NCI-H774 (cell line): ENCODE measurements at regions not wholly inside any gene's neighbourhood (a gene's known extent, or its start where the extent isn't known, plus 50 kb on each side); places are given as distances from the start of the nearest gene placed in this dataset.

Source experiments
- DNase-seq: peaks from one replicate; lab custom pipeline; 2025; lab: John Stamatoyannopoulos, UW

DNA sequence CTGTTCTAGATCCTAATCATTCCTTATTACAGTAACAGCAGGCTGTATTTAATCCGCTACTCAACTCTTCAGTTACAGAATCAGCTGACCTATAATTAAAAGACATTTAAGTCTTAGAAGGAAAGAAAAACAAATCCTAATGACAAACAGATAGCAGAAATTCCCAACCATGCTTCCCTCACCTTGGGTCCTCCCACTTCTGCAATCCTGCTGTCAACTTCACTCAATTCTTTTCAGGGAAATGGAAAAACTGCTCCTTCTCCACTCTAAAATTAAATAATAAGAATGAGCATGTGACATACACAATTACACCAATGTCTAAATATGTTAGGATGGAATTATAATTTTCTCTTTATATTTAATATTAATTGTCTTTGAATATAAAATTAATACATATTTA lies 182.6 kb upstream of the LYPLAL1 start:
- no peak for DNase-seq

DNA sequence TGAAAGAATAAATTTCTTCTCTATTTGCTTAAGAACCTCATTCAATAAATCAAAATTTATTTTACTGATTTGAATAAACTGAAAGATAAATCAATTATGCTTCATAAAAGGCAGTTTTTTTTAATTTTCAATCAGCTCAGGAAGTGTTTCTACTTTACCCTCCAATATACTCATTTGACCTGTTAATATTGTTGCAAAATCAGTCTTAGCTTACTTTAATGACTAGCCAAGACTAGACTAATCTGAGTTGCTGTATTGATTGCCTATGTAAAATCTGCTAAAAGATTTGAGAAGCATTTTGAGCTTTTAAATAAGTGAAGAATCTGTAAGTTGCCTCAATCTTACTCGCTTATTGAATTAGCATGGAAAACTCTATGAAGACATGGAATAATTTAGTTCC lies 179.1 kb upstream of the LYPLAL1 start:
- no peak for DNase-seq

DNA sequence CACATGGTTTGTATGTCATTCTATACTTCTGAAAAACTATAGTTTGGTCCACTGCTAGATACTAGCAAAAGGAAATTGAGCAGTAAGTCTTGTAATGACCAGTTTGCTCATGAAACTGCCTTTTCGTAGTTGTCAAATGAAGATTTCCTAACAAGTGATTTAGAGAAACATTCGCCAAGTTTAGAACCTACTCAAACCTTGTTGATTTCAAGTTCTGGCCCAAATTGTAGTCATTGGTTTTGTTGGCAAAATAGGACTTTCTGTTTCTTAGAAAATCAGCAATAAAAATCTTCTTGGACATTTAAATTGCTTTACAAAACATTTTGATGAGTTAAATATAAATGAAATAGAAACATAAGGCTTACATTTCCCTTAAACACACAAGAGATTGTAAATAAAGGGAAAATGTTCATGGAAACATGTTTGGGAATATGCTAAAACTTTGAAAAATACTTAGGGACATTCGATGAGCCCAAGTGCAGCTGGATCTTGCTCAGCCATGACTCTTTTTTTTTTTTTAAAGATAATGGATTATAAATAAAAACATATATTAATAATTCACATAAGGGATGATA lies 178.5 kb upstream of the LYPLAL1 start:
- no peak for DNase-seq

DNA sequence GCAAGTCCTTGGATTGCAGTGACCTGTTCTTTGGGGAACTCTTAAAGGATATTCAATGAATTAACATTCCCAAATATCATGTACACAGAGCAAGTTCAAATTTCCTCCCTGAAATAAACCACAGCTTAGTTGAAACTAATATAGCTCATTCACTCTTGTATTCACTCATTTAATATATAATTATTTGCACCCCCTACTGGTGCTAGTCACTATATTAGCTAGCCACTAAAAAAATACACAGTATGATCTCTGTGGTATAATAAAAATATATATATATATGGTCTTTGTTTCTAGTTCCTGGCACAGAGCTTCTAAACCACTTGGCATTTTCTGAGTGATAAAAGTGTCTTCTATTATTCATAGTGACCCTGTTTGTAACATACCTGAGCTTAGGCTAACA lies 177.3 kb upstream of the LYPLAL1 start:
- DNase-seq = no peak

DNA sequence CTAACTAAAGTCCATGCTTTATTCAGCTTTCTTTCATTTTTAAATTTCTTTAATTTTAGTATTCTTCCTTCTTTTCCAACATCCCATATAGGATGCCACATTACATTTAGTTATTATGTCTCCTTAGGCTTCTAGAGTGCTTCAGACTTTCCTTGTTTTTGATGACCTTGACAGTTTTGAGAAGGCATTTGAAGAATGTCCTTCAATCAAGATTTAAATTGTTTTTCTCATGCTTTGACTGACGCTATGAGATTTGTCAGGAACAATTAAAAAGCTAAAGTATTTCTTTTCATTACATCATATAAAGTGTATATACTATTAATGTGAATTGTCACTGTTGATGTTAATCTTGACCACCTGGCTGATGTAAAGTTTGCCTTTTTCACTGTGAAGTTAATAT lies 173.7 kb upstream of the LYPLAL1 start:
- DNase-seq = no peak

DNA sequence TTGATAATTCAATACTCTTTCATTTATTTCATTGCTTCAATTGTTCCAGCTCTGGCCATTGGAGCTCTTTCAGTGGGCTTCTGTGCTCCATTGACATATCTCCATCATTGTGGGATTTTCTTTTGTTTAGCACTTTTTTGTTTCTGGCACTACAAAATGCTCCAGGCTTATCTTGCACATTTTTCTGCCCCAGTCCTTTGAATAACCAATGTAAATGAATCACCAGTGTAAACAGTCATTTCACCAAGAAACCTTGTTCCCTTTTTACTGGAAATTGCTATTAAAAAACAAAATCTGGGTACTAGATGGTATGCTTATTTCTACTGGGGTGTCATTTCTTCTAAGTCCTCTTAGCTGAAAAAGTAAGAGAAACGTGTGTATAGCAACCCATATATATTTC lies 173.0 kb upstream of the LYPLAL1 start:
- no peak for DNase-seq

DNA sequence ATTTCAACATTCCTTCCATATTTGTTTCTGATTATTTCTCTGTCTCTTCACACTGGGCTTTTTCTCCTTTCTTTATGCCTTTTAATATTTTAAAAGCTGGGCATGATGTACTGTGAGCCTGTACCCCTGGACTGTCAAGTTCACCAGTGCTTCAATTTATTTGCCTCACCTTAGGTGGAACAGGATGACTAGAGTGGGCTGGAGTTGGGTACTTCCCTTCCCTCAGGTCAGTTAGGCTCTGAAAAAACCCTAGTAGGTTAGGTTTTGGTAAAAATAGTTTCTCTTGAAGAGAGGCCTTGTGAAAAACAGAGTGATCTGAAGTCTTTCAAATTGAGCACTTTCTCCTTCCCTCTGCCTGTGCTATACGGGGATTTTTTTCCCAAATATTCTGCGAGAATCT lies 163.0 kb upstream of the LYPLAL1 start:
- no peak for DNase-seq

DNA sequence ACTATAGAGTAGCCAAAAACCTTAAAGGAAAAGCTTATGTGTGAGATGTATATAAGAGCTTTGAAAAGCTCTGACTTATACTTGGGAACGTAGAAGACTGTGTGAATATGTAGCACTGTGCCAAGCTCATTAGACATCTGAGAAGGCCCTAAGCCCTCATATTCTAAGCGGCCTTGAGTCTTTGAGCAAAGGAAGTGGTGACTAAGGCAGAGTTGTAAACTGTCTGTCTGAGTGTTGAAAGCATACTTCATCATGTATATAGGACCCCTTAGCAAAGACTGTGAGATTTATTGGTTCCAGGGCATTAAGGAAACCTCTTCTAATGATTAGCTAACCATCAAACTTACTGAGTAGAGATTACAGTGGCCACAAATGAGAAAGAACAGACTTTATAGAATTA lies 153.3 kb upstream of the LYPLAL1 start:
- no peak for DNase-seq

DNA sequence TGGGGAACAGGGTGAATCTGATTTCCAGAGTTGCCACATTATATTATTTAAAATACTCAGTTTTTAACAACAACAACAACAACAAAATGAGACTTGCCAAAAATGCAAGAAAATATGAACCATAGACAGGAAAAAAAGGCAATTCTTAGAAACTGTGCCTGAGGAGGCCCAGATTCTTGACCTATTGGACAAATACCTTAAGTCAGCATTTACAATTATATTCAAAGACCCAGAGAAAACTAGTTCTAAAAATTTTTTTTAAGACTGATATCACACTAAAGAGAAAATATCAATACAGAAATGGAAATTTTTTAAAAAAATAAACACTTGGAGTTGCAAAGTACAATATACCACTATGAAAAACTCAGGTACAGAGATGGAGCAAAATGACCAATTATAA lies 152.8 kb upstream of the LYPLAL1 start:
- no peak for DNase-seq

DNA sequence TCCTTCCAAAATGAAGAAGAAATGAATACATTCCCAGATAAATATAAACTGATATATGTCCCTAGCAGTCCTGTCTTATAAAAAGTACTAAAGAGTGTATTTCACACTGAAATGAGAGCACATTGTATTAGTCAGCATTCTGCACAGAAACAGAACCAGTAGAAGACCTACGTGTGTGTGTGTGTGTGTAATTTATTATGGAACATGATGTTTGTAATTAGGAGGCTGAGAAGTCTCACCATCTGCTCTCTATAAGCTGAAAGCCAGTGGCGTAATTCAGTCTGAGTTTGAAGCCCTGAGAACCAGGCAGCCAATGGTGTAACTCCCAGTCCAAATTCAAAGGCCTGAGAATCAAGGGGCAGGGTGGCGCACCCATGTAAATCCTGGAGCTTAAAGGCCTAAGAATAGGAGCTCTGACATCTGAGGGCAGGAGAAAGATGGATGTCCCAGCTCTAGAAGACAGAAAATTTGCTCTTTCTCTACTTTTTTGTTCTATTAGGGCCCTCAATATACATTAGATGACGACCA lies 146.5 kb upstream of the LYPLAL1 start:
- no peak for DNase-seq

DNA sequence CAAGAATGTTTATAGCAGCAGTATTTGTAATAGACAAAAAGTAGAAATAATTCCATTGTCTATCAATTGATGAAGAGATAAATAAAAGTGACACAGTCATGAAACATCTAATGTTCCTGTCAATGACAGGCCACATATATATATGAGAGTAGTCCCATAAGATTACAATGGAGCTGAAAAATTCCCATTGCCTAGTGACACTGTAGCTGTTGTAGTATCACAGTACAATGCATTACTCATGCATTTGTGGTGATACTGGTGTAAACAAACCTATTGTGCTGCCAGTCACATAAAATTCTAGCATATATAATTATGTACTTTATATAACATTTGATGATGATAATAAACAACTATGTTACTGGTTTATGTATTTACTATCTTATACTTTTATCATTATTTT lies 141.9 kb upstream of the LYPLAL1 start:
- no peak for DNase-seq

DNA sequence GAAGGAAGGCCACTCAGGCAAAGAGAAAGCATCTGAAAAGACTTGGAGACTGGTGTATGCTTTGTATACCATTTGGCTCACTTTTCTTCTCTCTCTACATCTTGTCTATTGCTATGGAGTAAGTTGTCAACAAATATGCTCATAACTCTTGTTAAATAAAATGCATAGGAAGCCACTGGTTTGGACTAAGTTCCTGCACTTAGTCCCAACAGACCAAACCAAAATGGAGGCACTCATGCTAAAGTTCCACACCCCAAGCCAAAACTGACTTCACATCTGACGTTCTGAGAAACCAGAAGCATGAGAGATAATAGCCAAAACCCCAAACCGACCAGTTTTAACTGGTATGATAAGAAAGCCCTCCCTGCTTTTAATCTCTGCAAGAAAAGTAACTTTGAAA lies 135.3 kb upstream of the LYPLAL1 start:
- DNase-seq = no peak

DNA sequence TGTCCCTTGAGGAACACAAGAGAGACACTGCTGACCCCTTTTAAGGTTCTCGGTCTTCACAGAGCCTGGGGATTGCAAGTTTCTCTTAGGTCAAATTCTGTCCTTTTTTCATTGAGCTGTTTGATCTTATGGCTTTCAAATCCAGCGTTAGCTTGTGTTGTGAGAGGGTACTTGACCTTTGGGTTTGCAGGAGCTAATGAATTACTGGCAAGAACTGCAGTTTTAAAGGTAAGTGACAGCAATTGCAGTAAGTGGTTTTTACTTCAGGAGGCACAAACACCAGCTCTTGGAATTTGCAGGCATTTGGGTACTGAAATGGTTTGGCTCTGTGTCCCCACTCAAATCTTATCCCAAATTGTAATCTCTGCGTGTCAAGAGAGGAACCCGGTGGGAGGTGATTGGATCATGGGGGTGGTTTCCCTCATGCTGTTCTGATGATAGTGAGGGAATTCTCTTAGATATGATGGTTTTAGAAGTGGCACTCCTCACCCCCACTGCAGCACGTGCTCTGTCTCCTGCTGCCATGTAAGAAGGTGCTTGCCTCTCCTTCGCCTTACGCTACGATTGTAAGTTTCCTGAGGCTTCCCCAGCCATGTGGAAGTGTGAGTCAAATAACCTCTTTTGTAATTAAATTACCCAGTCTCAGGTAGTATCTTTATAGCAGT lies 134.5 kb upstream of the LYPLAL1 start:
- DNase-seq = no peak

DNA sequence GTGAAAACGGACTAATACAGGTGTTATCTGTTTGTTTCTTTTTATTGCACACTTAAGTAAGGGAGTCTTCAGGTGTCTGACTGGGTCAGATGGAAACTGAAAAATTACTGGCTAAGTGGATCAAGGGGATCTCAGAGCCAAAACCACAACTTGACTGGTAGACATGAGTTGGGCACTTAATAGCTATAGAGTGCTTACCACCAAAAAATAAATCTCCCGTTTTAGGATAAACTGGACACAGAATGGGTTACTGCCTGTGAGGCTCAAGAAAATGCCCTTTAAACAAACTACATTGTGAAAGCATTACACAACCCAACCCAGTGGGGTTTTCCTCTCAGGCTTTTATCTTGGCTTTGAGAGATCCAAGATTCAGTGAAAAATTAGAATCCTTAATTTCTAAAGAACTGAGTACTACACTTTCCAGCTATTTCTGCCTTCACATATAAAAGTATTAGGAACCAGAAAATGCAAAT lies 134.0 kb upstream of the LYPLAL1 start:
- no peak for DNase-seq

DNA sequence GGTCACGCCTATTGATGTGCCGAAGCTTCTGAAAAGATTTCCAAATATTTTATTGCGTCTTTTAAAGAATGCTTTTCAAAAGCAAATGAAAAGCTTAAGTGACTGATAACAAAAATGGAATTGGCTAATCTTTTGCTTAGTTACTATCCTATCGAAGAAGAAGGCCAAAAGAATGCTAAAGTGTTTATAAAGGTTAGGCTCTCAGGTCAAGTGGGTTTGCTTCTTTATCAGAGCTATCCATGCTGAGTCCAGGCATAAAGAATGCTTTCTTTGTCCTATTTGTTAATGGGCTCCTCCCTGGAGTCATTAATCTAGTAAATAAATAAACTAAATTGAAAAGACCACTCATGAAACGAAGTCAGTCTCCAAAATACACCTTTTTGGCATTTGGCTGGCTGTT lies 133.4 kb upstream of the LYPLAL1 start:
- DNase-seq = no peak

DNA sequence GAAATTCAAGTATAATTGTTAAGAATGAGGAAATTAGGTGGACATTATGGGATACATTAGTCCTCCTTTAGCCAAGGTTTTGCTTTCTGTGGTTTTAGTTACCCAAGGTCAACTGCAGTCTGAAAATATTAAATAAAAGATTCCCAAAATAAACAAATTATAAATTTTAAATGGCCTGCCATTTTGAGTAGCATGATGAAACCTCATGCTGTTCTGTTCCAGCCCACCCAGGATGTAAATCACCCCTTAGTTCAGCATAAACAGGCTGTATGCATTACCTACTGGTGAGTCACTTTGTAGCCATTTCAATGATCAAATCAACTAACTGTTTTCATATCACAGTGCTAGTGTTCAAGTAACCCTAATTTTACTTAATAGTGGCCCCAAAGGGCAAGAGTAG lies 132.5 kb upstream of the LYPLAL1 start:
- DNase-seq = no peak

DNA sequence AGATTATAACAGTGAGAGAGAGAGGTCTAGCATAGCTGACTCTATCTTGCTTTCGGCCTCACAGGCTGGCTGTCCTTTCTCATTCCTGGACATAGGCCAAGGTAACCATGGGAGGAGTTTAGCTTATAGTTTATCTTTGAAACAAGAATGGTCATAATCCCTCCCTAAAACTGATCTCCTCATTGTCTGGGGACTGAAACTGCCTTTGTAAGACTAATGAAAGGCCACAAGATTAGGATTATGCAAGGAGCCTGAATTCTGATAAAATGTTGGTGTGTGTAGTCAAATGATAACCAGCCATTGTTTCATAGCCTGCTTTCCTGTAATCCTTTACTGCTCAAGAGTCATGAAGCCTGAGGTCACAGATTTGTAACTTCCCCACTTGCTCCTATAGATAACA lies 131.9 kb upstream of the LYPLAL1 start:
- DNase-seq = no peak

DNA sequence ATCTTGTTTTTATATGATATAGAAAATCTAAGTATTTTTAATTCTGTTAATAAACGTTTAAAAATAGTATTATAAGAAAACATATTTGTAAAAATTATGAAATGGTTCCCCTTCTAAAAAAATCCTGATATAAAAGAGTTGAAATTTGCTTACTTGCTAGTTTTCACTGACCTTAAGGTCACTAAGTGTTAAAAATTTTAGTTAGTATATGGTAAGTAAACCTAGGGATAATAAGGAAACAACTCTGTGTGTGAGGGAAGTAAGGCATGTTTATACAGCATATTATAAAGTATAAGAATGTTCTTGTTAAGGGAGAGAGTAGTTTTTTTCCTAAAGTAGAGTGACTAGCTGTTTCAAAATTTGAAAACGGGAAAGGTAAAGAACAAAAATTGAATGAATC lies 130.9 kb upstream of the LYPLAL1 start:
- no peak for DNase-seq

DNA sequence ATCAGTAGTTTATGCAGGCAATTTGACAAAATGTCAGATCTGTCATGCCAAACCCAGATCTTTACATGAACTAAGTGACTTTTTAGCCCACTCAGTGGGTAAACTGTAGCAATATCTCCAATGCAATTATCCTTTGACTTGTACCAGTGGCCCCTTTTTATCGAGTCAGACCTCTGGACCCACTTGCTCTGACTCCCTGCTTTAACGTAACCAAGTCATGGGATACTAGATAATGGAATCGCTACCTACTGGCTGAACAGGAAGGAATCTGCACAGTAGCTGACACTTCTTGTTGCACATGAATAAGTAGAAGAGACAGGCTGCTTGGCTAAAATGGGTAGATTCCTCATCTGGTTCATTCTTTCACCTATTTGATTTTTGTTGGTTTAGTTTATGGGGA lies 128.4 kb upstream of the LYPLAL1 start:
- no peak for DNase-seq

DNA sequence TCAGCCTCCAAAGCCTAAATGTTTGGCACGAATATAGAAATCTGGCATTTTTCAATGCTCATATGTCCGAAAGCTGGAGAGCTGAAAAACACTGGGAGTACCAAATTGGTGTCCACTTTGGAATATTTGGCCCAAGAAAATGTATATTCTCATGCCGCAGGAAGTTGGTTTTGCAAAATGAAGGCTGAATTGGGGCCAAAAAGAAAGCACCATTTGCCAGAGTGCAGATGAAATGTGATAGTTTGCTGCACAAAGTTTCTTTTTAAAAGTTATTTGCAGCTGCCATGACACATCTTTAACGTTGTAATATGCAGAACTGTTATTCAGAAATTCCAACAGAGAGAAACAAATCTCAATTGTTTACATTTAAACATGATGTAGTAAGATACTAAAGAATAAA lies 124.2 kb upstream of the LYPLAL1 start:
- DNase-seq = no peak

DNA sequence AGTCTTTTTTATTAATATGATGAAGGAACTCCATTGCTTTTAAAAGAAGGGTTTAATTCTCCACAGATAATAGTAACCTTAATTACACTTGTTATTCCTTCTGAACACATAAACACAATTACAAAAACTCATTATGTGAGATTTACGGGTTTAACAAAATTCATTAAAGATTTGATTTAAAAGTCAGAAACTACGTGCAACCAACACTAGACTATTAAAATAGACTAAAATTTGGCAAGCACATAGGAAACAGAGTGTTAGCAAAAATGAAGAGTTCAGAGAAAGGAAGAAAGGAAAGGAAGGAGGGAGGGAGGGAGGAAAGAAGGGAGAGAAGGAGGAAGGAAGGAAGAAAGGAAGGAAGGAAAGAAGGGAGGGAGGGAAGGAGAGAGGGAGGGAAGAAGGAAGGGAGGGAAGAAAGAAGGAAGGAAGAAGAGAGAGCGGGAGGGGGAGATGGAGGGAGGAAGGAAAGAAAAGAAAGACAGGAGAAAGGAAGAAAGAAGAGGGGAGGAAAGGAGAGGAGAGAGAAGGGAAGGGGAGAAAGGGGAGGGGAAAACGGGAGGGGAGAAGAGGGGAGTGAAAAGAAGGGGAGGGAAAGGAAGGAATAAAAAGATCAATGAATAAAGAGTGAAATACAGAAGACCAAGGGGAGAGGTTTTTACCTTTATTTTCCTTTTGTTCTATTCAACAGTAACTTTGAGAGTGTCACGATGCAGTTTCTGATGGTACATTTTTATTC lies 123.4 kb upstream of the LYPLAL1 start:
- DNase-seq = no peak

DNA sequence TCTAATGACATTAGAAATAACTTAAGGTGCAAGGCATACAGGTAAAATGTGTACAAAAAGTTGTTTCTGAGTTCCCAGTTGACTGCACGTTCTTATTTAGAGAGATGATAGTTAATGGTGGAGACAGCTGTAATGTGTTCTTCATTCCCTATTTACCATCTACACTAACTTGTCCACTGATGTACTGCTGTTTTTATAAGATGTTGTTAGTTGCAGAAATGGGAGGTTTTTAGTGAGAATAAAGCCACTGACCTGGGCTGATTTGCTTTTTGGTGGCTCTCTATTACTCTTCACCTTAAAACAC lies 122.9 kb upstream of the LYPLAL1 start:
- no peak for DNase-seq

DNA sequence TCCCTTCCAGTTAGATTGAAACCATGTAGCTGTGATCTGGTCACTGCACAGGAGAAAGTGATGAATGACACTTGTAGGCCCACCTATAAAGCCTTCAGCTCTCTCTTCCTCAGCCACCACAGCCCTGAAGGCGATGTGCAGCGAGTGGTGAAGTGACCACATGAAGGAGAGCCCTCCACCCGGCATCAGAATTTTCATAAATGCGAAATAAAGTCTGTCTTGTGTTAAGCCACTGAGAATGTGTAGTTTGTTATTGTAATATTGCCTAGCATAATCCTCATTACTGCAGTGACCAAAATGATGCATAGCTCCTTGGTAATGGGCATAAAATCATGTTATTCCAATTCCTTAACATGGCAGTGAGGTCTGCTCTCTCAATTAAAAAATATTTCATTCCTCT lies 122.1 kb upstream of the LYPLAL1 start:
- DNase-seq = no peak
